Activated naive CD4-positive, alpha-beta T cell treated with anti-CD3 and anti-CD28 coated beads for 36 hours (primary cell): ENCODE measurements at regions not wholly inside any gene's neighbourhood (a gene's known extent, or its start where the extent isn't known, plus 50 kb on each side); places are given as distances from the start of the nearest gene placed in this dataset.
"Not testable (repeated sequence)": the region's sequence is repeated elsewhere in the genome, so short reads cannot be mapped to it uniquely, and the experiment has no call there.

Experiments used
- CTCF ChIA-PET: fragments of 350-600 bp; sonication (Branson Sonifier 250); formaldehyde crosslinking; loops from one replicate; lab custom pipeline; 2021; ENCODE audit warnings: antibody characterized with exemption; lab: Charles Lee
- DNase-seq: peaks from one replicate; pipeline ENCODE4 v3.0.0-alpha.2; 2020
- H3K27ac Mint-ChIP-seq: one replicate; pipeline ENCODE4 v1.8.0; 2021; ENCODE audit warnings: mild to moderate bottlenecking, mixed read lengths
- H3K27me3 Mint-ChIP-seq: one replicate; pipeline ENCODE4 v1.8.0; 2021; ENCODE audit warnings: low read depth, mixed read lengths
- H3K36me3 Mint-ChIP-seq: one replicate; pipeline ENCODE4 v1.8.0; 2021; ENCODE audit warnings: low read depth, mixed read lengths
- H3K4me1 Mint-ChIP-seq: one replicate; pipeline ENCODE4 v1.8.0; 2021; ENCODE audit warnings: low read depth, mixed read lengths
- H3K4me3 Mint-ChIP-seq: one replicate; pipeline ENCODE4 v1.8.0; 2021; ENCODE audit warnings: mild to moderate bottlenecking, moderate library complexity, mixed read lengths
- H3K9me3 Mint-ChIP-seq: one replicate; pipeline ENCODE4 v1.8.0; 2021; ENCODE audit warnings: mixed read lengths
- intact Hi-C: fragments of 100-400 bp; cut with micrococcal nuclease; formaldehyde crosslinking; loops from one replicate; pipeline ENCODE4 v1.15.1; 2023

DNA sequence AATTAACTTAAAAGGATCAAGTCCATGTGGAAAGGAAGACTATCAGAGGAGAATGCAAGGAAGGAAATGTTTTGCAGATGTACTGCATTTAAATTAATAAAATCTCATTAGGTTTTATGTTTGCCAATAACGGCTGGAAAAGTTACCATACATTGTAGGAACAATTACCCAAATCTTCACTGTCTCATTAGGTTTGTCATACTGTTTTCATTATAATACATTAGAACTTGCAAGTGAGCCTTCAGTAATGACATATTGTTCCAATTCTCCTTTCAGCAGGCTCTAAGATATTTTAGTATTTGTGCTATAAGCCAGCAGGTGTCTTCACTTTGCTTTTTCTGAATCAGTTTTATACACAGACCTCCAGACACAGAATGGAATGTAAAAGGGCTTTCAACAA, 661.6 kb upstream of the KLHL1 start:
- intact Hi-C loops: no loop called here
- Mint-ChIP-seq H3K4me3 (no peak overlapping the region), H3K36me3 (no peaks in the 10 kb centered on the region), H3K27me3 (no peaks in the 10 kb centered on the region), H3K4me1 (no peaks in the 10 kb centered on the region), H3K9me3 (no peaks in the 10 kb centered on the region), H3K27ac (no peak overlapping the region)
- no peak for DNase-seq
- CTCF ChIA-PET: no interaction called here

DNA sequence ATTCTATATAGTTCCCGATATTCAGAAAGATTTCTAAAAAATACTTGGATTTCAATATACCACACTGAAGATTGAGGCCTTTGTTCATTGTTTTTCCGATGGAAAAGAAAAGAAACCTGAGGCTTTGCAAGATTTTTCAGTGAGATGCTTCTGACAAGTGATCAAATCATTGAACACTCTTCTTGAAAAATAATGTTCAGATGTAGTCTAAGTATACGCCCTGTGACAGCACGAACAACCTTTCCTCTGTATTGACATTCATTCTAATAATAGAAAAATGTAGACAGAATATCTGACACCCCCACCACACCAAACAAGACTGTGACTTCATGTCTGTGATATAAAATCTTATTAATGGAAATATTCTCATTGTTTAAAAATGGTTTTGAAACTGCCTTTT, 650.7 kb upstream of the KLHL1 start:
- H3K27ac Mint-ChIP-seq: no peak overlapping the region
- no peaks in the 10 kb centered on the region for H3K4me1 Mint-ChIP-seq
- H3K36me3 Mint-ChIP-seq: no peaks in the 10 kb centered on the region
- CTCF ChIA-PET: no interaction called here
- intact Hi-C loops: no loop called here
- no peaks in the 10 kb centered on the region for H3K9me3 Mint-ChIP-seq
- no peak for DNase-seq
- H3K27me3 Mint-ChIP-seq: no peaks in the 10 kb centered on the region
- H3K4me3 Mint-ChIP-seq: no peak overlapping the region

DNA sequence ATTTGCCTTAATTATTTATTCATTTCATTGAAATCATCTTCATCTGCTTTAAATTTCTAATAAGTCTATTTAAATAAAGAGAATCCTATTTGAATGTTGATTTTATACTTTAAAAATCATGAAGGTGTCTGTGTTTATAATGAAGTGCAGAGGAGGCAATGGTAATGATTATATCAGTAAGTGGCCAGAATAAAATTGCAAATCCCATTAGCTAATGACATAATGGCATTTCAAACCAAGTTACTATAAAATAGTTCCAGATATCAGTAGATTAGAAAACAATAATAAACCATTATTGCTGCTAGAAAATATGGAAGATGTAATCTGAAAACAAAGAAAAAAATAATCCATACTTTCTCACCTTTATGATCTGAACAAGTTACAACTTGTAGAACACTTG, 647.8 kb upstream of the KLHL1 start:
- Mint-ChIP-seq H3K9me3 (no peaks in the 10 kb centered on the region), H3K36me3 (no peaks in the 10 kb centered on the region), H3K27me3 (no peaks in the 10 kb centered on the region), H3K4me1 (no peaks in the 10 kb centered on the region), H3K27ac (no peak overlapping the region), H3K4me3 (no peak overlapping the region)
- intact Hi-C loops: no loop called here
- CTCF ChIA-PET: no interaction called here
- DNase-seq: no peak

DNA sequence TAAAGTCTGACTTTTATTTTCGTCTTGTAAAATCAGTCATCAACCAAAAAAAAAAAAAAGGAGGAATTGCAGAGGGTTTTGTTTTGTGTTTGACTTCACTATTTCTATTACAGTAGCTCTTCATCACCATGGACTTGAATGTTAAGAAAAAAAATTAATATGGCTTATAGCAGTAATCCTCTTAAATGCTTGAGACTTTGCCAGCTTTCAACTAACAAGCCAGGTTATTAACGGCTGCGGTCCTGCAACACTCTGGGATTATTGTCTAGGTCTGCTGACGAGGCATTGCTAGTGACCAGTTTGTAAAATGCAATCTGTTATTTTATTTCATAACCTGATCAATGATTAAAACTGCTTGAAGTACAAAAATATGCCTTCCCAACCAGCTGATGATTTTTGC, 647.2 kb upstream of the KLHL1 start:
- intact Hi-C loops: no loop called here
- Mint-ChIP-seq H3K4me3 (no peak overlapping the region), H3K27me3 (no peaks in the 10 kb centered on the region), H3K27ac (no peak overlapping the region), H3K9me3 (no peaks in the 10 kb centered on the region), H3K36me3 (no peaks in the 10 kb centered on the region), H3K4me1 (no peaks in the 10 kb centered on the region)
- CTCF ChIA-PET: no interaction called here
- DNase-seq: no peak

DNA sequence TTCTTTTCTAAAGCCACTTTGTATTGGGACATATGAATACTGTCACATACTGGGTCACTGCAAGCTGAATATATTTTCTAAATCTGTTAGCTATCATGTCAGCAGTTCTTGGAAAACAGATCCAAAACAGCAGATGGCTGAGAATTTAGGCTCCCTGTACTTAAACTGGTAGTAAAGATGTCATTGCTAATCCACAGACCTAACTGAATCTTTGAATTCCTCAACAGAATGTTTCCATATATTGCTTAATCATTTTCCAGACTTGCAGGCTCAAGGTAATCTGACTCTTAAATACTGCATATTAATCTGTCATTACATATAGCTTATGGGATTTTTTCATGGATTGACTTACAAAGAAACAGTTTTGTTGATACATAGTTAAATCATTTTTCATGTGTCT, 639.0 kb upstream of the KLHL1 start:
- intact Hi-C loops: no loop called here
- CTCF ChIA-PET: no interaction called here
- Mint-ChIP-seq H3K36me3 (no peaks in the 10 kb centered on the region), H3K27ac (no peak overlapping the region), H3K4me3 (no peak overlapping the region), H3K27me3 (no peaks in the 10 kb centered on the region), H3K9me3 (peaks cover 3% of the 10 kb centered on the region), H3K4me1 (no peaks in the 10 kb centered on the region)
- DNase-seq: no peak

DNA sequence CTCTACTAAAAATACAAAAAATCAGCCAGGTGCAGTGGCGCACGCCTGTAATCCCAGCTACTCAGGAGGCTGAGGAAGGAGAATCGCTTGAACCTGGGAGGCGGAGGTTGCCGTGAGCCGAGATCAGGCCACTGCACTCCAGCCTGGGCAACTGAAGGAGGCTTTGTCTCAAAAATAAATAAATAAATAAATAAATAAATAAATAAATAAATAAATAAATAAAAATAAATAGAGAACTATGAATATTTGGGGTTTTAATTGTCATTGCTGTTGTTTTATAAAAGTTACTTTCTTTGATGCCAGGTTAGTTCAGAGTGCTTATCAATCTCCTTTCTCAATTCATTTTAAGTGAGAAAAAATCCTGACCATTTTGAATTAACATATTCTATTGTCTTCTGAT, 638.2 kb upstream of the KLHL1 start:
- H3K4me3 Mint-ChIP-seq, H3K36me3 Mint-ChIP-seq, intact Hi-C loops, H3K27me3 Mint-ChIP-seq, H3K4me1 Mint-ChIP-seq, DNase-seq, H3K9me3 Mint-ChIP-seq, CTCF ChIA-PET, H3K27ac Mint-ChIP-seq: not testable (repeated sequence)

DNA sequence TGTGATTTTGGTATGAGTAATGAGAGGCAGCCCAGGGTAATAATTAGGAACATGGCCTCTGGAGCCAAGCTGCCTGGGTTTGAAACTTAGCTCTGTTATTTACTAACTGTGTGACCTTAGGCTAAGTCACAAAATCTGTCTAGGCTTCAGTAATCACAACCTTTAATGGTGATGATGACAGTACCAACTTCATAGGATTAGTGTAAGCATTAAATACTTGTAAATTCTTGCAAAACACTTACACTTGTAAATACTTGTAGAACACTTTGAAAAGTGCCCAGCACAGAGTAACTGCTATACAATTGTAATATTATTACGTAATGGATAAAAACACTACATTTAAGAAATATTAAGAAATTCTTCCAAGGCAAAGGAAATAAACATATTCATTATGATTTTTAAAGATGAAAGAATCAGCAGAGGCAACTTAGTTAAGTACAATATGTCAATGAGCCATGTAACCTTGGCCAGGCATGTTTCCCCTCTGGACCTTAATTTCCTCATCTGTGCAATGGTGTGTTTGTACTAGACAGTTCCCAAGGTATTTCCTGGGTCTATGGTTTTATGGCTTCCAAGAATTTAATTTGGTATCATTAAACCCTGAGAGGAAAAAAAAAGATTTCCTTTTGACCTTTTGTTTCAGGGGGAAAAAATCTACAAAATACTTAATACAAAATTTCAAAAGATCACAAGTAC, 628.5 kb upstream of the KLHL1 start:
- intact Hi-C loops: no loop called here
- Mint-ChIP-seq H3K4me1 (no peaks in the 10 kb centered on the region), H3K4me3 (no peak overlapping the region), H3K36me3 (no peaks in the 10 kb centered on the region), H3K9me3 (no peaks in the 10 kb centered on the region), H3K27me3 (no peaks in the 10 kb centered on the region), H3K27ac (no peak overlapping the region)
- CTCF ChIA-PET: interaction anchor here (0.6 kb wide), 1 partner anchor 160 kb away, joined by 3 read pairs; no protein-coding TSS in a partner anchor
- no peak for DNase-seq

DNA sequence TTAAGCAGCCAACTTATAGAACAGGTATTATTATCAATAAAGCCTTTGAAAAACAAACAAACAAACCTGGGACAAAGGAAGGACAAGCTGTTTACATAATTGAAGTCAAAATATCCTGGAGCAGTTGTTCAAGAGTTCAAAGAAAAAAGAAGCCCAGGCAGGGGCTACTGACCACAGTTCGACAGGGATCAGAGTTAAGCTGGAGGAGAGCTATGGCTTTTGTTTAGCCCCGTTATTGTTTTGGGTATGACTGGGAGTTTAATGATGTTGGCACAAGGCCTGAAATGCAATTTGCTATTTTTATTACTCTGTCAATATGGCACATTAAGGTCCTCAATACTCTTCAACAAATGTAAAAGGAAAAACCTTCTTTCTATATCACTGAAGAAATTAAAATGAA, 624.4 kb upstream of the KLHL1 start:
- H3K27ac Mint-ChIP-seq: no peak overlapping the region
- H3K27me3 Mint-ChIP-seq: no peaks in the 10 kb centered on the region
- no peaks in the 10 kb centered on the region for H3K4me1 Mint-ChIP-seq
- H3K36me3 Mint-ChIP-seq: no peaks in the 10 kb centered on the region
- CTCF ChIA-PET: no interaction called here
- no peak for DNase-seq
- no peaks in the 10 kb centered on the region for H3K9me3 Mint-ChIP-seq
- intact Hi-C loops: no loop called here
- H3K4me3 Mint-ChIP-seq: no peak overlapping the region

DNA sequence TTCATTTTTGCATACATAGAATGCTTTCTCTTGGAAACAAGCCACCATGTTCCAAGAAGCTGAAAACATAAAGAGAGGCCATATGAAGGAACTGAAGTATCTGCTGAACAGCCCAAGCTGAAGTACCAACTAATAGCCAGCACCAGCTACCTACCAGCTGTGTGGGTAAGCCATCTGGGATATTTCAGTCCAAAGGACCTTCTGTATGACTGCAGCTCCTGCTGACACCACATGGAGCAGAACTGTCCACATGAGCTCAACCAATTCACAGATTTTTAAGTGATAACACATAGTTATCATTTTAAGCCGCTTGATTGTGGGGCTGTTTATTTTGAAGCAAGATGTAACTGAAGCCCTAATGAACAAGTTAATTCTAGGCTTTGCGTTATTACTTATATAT, 621.1 kb upstream of the KLHL1 start:
- CTCF ChIA-PET: no interaction called here
- Mint-ChIP-seq H3K4me1 (no peaks in the 10 kb centered on the region), H3K27ac (no peak overlapping the region), H3K4me3 (no peak overlapping the region), H3K9me3 (no peaks in the 10 kb centered on the region), H3K36me3 (no peaks in the 10 kb centered on the region), H3K27me3 (no peaks in the 10 kb centered on the region)
- intact Hi-C loops: no loop called here
- DNase-seq: no peak

DNA sequence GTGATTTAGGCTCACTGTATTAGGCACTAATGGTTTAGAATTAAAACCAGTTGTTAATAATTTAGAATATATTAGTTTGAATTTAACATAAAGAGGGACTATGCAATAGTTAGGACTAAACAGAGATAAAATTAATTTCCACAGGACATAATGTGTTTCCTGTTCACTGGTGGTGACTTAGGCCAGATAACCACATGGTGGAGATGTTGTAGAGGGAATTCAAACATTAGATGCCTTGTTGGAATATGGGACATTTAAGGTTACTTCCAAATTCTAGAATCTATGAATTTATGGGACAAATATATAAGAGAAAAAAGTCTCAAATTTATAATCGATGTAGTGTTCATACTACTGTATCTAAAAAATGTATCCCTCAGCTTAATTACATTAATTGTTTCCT, 615.5 kb upstream of the KLHL1 start:
- no peaks in the 10 kb centered on the region for H3K36me3 Mint-ChIP-seq
- H3K4me3 Mint-ChIP-seq: no peak overlapping the region
- H3K9me3 Mint-ChIP-seq: no peaks in the 10 kb centered on the region
- CTCF ChIA-PET: no interaction called here
- no peaks in the 10 kb centered on the region for H3K4me1 Mint-ChIP-seq
- no peak overlapping the region for H3K27ac Mint-ChIP-seq
- intact Hi-C loops: no loop called here
- H3K27me3 Mint-ChIP-seq: no peaks in the 10 kb centered on the region
- DNase-seq: no peak

DNA sequence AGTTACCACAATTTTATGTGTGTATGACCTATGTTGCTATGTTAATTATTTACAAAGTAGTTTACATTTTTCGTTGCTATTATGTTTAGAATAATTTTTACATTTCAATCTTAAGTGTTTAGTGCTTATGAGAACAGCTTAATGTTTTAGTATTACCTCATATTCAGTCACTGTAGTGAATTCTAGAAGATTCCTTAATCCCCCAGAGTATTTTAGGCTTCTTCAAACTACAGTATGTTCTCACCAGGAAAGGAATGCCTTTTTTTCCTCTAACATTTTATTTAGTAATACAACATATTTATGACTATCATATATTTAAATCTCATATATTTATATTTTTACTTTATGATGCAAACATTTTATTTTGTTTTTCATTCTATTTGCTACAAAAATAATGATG, 612.1 kb upstream of the KLHL1 start:
- Mint-ChIP-seq H3K4me3 (no peak overlapping the region), H3K36me3 (no peaks in the 10 kb centered on the region), H3K9me3 (peaks cover 4% of the 10 kb centered on the region), H3K27me3 (no peaks in the 10 kb centered on the region), H3K4me1 (no peaks in the 10 kb centered on the region), H3K27ac (no peak overlapping the region)
- CTCF ChIA-PET: no interaction called here
- intact Hi-C loops: no loop called here
- DNase-seq: no peak

DNA sequence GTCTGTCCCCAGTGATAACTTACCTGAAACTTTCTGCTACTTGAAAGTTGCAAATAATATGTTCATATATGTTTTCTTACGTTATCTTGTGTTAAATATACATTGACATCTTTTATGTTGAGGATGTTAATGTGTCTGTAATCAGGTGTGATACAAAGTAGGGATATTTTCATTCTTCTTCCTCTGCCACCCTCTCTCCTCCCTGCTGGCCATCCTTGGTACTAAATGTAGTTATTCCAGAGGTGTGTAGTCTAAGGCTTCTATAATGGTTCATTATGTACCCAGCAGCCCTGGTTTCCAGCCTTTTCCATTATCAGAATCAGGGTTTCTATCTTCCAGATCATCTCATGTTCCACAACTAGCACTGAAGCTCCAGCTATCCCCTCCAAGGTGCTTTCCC, 606.7 kb upstream of the KLHL1 start:
- peaks cover 4% of the 10 kb centered on the region for H3K9me3 Mint-ChIP-seq
- CTCF ChIA-PET: no interaction called here
- no peaks in the 10 kb centered on the region for H3K4me1 Mint-ChIP-seq
- DNase-seq: no peak
- no peaks in the 10 kb centered on the region for H3K27me3 Mint-ChIP-seq
- H3K27ac Mint-ChIP-seq: no peak overlapping the region
- no peaks in the 10 kb centered on the region for H3K36me3 Mint-ChIP-seq
- H3K4me3 Mint-ChIP-seq: no peak overlapping the region
- intact Hi-C loops: no loop called here

DNA sequence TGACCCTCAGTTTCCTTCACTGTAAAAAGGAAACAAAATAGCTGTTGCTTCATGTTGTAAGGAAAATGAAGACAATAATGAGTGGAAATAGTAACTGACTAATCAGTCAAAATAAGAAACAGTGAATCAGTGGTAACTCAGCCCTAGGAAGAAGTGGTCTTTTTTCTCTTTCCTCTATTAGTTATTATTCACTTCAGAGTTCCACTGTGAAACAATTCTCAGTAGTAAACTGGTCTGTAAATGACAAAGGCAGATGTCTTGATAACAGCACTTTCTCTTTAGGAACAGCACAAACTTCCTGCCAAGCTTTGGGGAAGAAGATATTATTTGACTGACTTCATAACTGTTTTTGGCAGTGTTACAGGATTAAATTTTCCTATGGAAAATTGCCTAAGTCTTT, 600.5 kb upstream of the KLHL1 start:
- Mint-ChIP-seq H3K36me3 (no peaks in the 10 kb centered on the region), H3K4me3 (no peak overlapping the region), H3K9me3 (peaks cover 3% of the 10 kb centered on the region), H3K27ac (no peak overlapping the region), H3K4me1 (no peaks in the 10 kb centered on the region), H3K27me3 (no peaks in the 10 kb centered on the region)
- no peak for DNase-seq
- intact Hi-C loops: no loop called here
- CTCF ChIA-PET: no interaction called here

DNA sequence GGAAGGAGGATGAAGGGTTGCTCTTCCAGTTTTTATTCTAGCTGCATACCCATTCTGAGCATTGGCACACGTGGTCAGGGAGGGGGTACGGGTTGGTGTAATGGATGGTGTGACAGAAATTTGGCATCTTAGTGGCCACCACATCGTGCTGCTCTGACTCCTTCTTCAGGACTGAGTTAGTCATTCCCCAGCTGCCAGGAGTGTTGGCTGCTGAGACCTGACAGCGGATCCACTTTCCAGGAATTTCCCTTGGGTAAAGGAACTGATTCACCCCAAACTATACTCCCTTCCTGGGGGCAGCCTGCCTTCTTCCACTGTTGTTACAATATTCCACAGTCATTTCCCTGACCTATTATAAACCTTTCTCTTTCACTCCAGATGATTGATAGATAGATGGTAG, 595.5 kb upstream of the KLHL1 start:
- Mint-ChIP-seq H3K27me3 (no peaks in the 10 kb centered on the region), H3K36me3 (no peaks in the 10 kb centered on the region), H3K9me3 (peaks cover 12% of the 10 kb centered on the region), H3K4me3 (no peak overlapping the region), H3K27ac (no peak overlapping the region), H3K4me1 (no peaks in the 10 kb centered on the region)
- CTCF ChIA-PET: no interaction called here
- intact Hi-C loops: no loop called here
- DNase-seq: no peak
